K562 (cell line): ENCODE measurements at regions not wholly inside any gene's neighbourhood (a gene's known extent, or its start where the extent isn't known, plus 50 kb on each side); places are given as distances from the start of the nearest gene placed in this dataset.

Experiments used
- ATAC-seq: fragments of 200-7000 bp; cut with Tn5 transposase; 3 replicates; pipeline ENCODE4 v1.9.1; 2020; ENCODE audit warnings: moderate library complexity
- BruUV-seq: library from RNA; stranded (reverse); fragments of 400-500 nt; replicated peaks from 2 replicates; lab custom pipeline; 2021; lab: Mats Ljungman, UMichigan
- CTCF ChIA-PET: fragments of 300-600 bp; formaldehyde crosslinking; extraction: SDS; loops from one replicate; lab custom pipeline; 2021; ENCODE audit warnings: low intra/inter-chr PET ratio; lab: Yijun Ruan, JAX
- POLR2A ChIA-PET: fragments of 300-600, 350-650 bp; sonication (Branson Sonifier 250); formaldehyde crosslinking; extraction: SDS; loops from one replicate; lab custom pipeline; 2021; ENCODE audit warnings: antibody characterized with exemption, inconsistent platforms; lab: Yijun Ruan, JAX
- DNase-seq, 4 experiments: peaks; one replicate each; pipeline versions ENCODE4 v3.0.0 to v3.0.0-alpha.2; 2011 to 2018; ENCODE audit warnings: low spot score in 3 of 4, mixed read lengths in 3 of 4; ENCODE audit errors: extremely low read depth in 1 of 4
- FAIRE-seq: peaks from 2 replicates; lab custom pipeline; 2011; peaks lifted over from hg19 to GRCh38; lab: Jason Lieb, UNC
- H2AFZ ChIP-seq: 2 replicates; pipeline ENCODE4 v1.6.0; 2011; ENCODE audit warnings: low read depth, low read length, control low read depth, inconsistent platforms
- H3K27ac ChIP-seq: fragments of 200-600 bp; 3 replicates; pipeline ENCODE4 v1.8.0; 2011; ENCODE audit warnings: low read depth, mild to moderate bottlenecking, control low read depth, inconsistent platforms, low read length, moderate library complexity, mixed read lengths; ENCODE audit errors: extremely low read depth
- H3K27me3 ChIP-seq, 2 experiments: fragments of 300-600 bp in 1 of 2; 2 replicates in 1 of 2; 3 replicates in 1 of 2; pipeline versions ENCODE4 v1.6.0 to v1.8.0; 2011; ENCODE audit warnings: inconsistent platforms in 2 of 2, low read length in 2 of 2, mild to moderate bottlenecking in 1 of 2, mixed read lengths in 1 of 2, moderate library complexity in 1 of 2; ENCODE audit not compliant: control insufficient read depth in 2 of 2, insufficient read depth in 2 of 2
- H3K36me3 ChIP-seq: fragments of 300-600 bp; 3 replicates; pipeline ENCODE4 v1.8.0; 2011; ENCODE audit warnings: mild to moderate bottlenecking, low read length, inconsistent platforms; ENCODE audit not compliant: control insufficient read depth, insufficient read depth
- H3K4me1 ChIP-seq, 2 experiments: fragments of 200-600 bp in 1 of 2; replicated peaks in 1 of 2; 2 replicates in 1 of 2; 3 replicates in 1 of 2; pipeline versions ENCODE4 v1.5.1 to v1.8.0; 2011; ENCODE audit warnings: inconsistent platforms in 2 of 2, low read length in 2 of 2, mild to moderate bottlenecking in 1 of 2, mixed read lengths in 1 of 2, moderate library complexity in 1 of 2; ENCODE audit not compliant: control insufficient read depth in 2 of 2, insufficient read depth in 2 of 2
- H3K4me2 ChIP-seq: 2 replicates; pipeline ENCODE4 v1.6.1; 2011; ENCODE audit warnings: low read length, control low read depth, inconsistent platforms, mixed read lengths; ENCODE audit not compliant: insufficient read depth
- H3K4me3 ChIP-seq: fragments of 200-600 bp; sonication (generic), shearing (Covaris generic); 2 replicates; pipeline ENCODE4 v1.5.1; 2016; ENCODE audit warnings: control low read depth, inconsistent platforms
- H3K79me2 ChIP-seq: fragments of 200-600 bp; 3 replicates; pipeline ENCODE4 v1.8.0; 2011; ENCODE audit warnings: low read length, inconsistent platforms; ENCODE audit not compliant: control insufficient read depth, insufficient read depth
- H3K9ac ChIP-seq, 2 experiments: 2 replicates each; pipeline versions ENCODE4 v1.6.0 to v1.6.1; 2011; ENCODE audit warnings: low read depth in 2 of 2, low read length in 2 of 2, control low read depth in 1 of 2, inconsistent platforms in 1 of 2, mild to moderate bottlenecking in 1 of 2, mixed read lengths in 1 of 2; ENCODE audit not compliant: insufficient read depth in 1 of 2
- H3K9me1 ChIP-seq: one replicate; pipeline ENCODE4 v1.6.0; 2011; ENCODE audit warnings: inconsistent platforms, mild to moderate bottlenecking, low read length, moderate library complexity; ENCODE audit not compliant: control insufficient read depth, insufficient read depth
- H3K9me3 ChIP-seq: replicated peaks from 2 replicates; pipeline ENCODE4 v1.5.1; 2011; ENCODE audit warnings: low read depth, low read length, inconsistent platforms; ENCODE audit not compliant: control insufficient read depth, insufficient read depth
- H4K20me1 ChIP-seq: replicated peaks from 2 replicates; pipeline ENCODE4 v1.6.1; 2011; ENCODE audit warnings: low read length, inconsistent platforms, mixed read lengths; ENCODE audit not compliant: control insufficient read depth, insufficient read depth
- HDGF ChIP-seq: fragments of 450-650 bp; IDR thresholded peaks from 2 replicates; pipeline ENCODE4 v1.6.1; 2016
- MITF ChIP-seq: IDR thresholded peaks from 2 replicates; pipeline ENCODE4 v1.6.1; 2014; ENCODE audit warnings: antibody characterized with exemption
- PCBP2 ChIP-seq: fragments of 200-400 bp; formaldehyde crosslinking; IDR thresholded peaks from 2 replicates; pipeline ENCODE4 v1.6.1; 2018; ENCODE audit warnings: low read length, low read depth, mild to moderate bottlenecking, moderate library complexity; ENCODE audit not compliant: poor library complexity, severe bottlenecking
- RBM25 ChIP-seq: fragments of 200-400 bp; formaldehyde crosslinking; IDR thresholded peaks from 2 replicates; pipeline ENCODE4 v1.6.1; 2018; ENCODE audit warnings: low read length, low read depth, moderate library complexity; ENCODE audit not compliant: severe bottlenecking
- TAF15 ChIP-seq: fragments of 200-400 bp; formaldehyde crosslinking; IDR thresholded peaks from 2 replicates; pipeline ENCODE4 v1.6.1; 2017; ENCODE audit warnings: mild to moderate bottlenecking, low read depth, low read length, moderate library complexity
- TCF15 ChIP-seq: fragments of 250-450 bp; sonication (Bioruptor Pico); IDR thresholded peaks from 2 replicates; pipeline ENCODE4 v1.8.0; 2022; ENCODE audit warnings: moderate library complexity, mild to moderate bottlenecking, inconsistent platforms
- WGBS: fragments of 100-300 bp; shearing (Covaris generic); methylation state at CpG from one replicate; pipeline ENCODE4 v1.1.6; 2016; ENCODE audit warnings: low coverage, mixed read lengths; ENCODE audit not compliant: insufficient coverage; ENCODE audit errors: missing lambda C conversion rate; 5-methylcytosine and 5-hydroxymethylcytosine counted together
- in situ Hi-C: fragments of 300-500 bp; cut with MboI; formaldehyde crosslinking; loops from 4 replicates; pipeline ENCODE4 v1.15.0; 2018; ENCODE audit warnings: inconsistent platforms, mixed read lengths
- intact Hi-C: fragments of 100-400 bp; cut with micrococcal nuclease; formaldehyde crosslinking; loops from 2 replicates; pipeline ENCODE4 v1.14.2; 2022

GRCh38 chr20:7189231-7189630, 421.7 kb downstream of the BMP2 start:
- DNase-seq (no peak), FAIRE-seq (no peak), ATAC-seq (no peak)
- Histone ChIP-seq H3K36me3 (no peaks in the 10 kb centered on the region), H3K79me2 (no peaks in the 10 kb centered on the region), H3K9me3 (no peaks in the 10 kb centered on the region), H3K27me3 (no peaks in the 10 kb centered on the region), H2AFZ (no peak overlapping the region), H3K9ac (no peak overlapping the region)
- ChIA-PET POLR2A (no interaction called here), CTCF (no interaction called here)
- WGBS: 0% methylated on average over 2 of the region's 2 CpGs
- no TSS peak for BruUV-seq
- intact Hi-C loops (no loop called here), in situ Hi-C loops (no loop called here)
- TF ChIP-seq HDGF (no peak), MITF (no peak), TAF15 (no peak), RBM25 (no peak), PCBP2 (no peak), TCF15 (CRISPR knock-in tag) (no peak)
- TF ChIP-seq, all 486 proteins: peak for 0
- H4K20me1 ChIP-seq: no peaks in the 10 kb centered on the region
- no peak overlapping the region for H3K4me3 ChIP-seq
- H3K4me1 ChIP-seq: no peaks in the 10 kb centered on the region
- H3K9me1 ChIP-seq: no peaks in the 10 kb centered on the region
- H3K27ac ChIP-seq: no peak overlapping the region
- H3K4me2 ChIP-seq: no peak overlapping the region
